Neural progenitor cell (in vitro differentiated cells): ENCODE measurements at regions not wholly inside any gene's neighbourhood (a gene's known extent, or its start where the extent isn't known, plus 50 kb on each side); places are given as distances from the start of the nearest gene placed in this dataset.

Experiments
- EZH2 ChIP-seq: fragments of 200-600 bp; sonication (generic); IDR thresholded peaks from 2 replicates; pipeline ENCODE4 v1.6.1; 2017; ENCODE audit warnings: antibody characterized with exemption, mild to moderate bottlenecking, moderate library complexity
- EZH2phosphoT487 ChIP-seq: fragments of 200-600 bp; sonication (generic); IDR thresholded peaks from 2 replicates; pipeline ENCODE4 v1.6.1; 2017; ENCODE audit warnings: antibody characterized with exemption
- TF ChIP-seq, protein P1 (sequence below): fragments of 200-600 bp; sonication (generic); IDR thresholded peaks from 2 replicates; pipeline ENCODE4 v1.5.1; 2017; ENCODE audit warnings: antibody characterized with exemption, mild to moderate bottlenecking

GRCh38 chr4:130183766-130184165 is 1087.8 kb downstream of the C4orf33 start:
- TF ChIP-seq, protein P1, sequence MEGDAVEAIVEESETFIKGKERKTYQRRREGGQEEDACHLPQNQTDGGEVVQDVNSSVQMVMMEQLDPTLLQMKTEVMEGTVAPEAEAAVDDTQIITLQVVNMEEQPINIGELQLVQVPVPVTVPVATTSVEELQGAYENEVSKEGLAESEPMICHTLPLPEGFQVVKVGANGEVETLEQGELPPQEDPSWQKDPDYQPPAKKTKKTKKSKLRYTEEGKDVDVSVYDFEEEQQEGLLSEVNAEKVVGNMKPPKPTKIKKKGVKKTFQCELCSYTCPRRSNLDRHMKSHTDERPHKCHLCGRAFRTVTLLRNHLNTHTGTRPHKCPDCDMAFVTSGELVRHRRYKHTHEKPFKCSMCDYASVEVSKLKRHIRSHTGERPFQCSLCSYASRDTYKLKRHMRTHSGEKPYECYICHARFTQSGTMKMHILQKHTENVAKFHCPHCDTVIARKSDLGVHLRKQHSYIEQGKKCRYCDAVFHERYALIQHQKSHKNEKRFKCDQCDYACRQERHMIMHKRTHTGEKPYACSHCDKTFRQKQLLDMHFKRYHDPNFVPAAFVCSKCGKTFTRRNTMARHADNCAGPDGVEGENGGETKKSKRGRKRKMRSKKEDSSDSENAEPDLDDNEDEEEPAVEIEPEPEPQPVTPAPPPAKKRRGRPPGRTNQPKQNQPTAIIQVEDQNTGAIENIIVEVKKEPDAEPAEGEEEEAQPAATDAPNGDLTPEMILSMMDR = no peak
- TF ChIP-seq EZH2 (no peak), EZH2phosphoT487 (no peak)
